ENCODE measurements at regions not wholly inside any gene's neighbourhood (a gene's known extent, or its start where the extent isn't known, plus 50 kb on each side); places are given as distances from the start of the nearest gene placed in this dataset.

GRCh38 chr4:79850626-79851025 lies 222.4 kb downstream of the ANTXR2 start:
- Histone ChIP-seq H4K20me1 (ENCODE audit: insufficient read depth) (no peaks in the 10 kb centered on the region), H3K4me2 (ENCODE audit: unreplicated experiment) (no peak overlapping the region), H3K9ac (no peak overlapping the region), H3K27me3 (replicated peaks; ENCODE audit: insufficient read depth) (no peaks in the 10 kb centered on the region), H3K79me2 (ENCODE audit: insufficient read depth) (no peaks in the 10 kb centered on the region), H3F3A (ENCODE audit: insufficient read depth) (0 out of 2 replicates have a peak, but pooled peaks cover 10% of the 10 kb centered on the region), H3K36me3 (ENCODE audit: low read depth) (no peaks in the 10 kb centered on the region), H3K27ac (no peak overlapping the region), H2AFZ (no peak overlapping the region), H3K9me2 (ENCODE audit: insufficient read depth) (no peaks in the 10 kb centered on the region), H3K9me3 (ENCODE audit: low read depth) (no peaks in the 10 kb centered on the region), H3K4me3 (no peak overlapping the region), H3K4me1 (ENCODE audit: insufficient read depth) (peaks cover 21% of the 10 kb centered on the region)
- in situ Hi-C loops (cut with MboI), result no loop called here
- TF ChIP-seq EZH2phosphoT487 (IDR thresholded peaks at IDR 0.05; ENCODE audit: insufficient read depth, low read depth) (no peak), EZH2 (IDR thresholded peaks at IDR 0.05; ENCODE audit: insufficient read depth, poor library complexity, severe bottlenecking) (no peak)
- no peak for DNase-seq
- WGBS, 2 experiments (ENCODE audit: low coverage in 1 of 2, low lambda C conversion rate in 2 of 2, missing lambda C conversion rate in 2 of 2), result 36 to 43% methylated on average over 3 of the region's 3 CpGs

GRCh38 chr4:79848329-79848728 lies 224.7 kb downstream of the ANTXR2 start:
- no peak overlapping the region for H3K4me2 ChIP-seq (ENCODE audit: unreplicated experiment)
- no peaks in the 10 kb centered on the region for H3K9me3 ChIP-seq (ENCODE audit: low read depth)
- H3K4me1 ChIP-seq (ENCODE audit: insufficient read depth), result 0 out of 2 replicates have a peak, but pooled peaks cover 7% of the 10 kb centered on the region
- no peak overlapping the region for H3K4me3 ChIP-seq
- no peaks in the 10 kb centered on the region for H3K27me3 ChIP-seq (replicated peaks; ENCODE audit: insufficient read depth)
- H3K9ac ChIP-seq, result no peak overlapping the region
- in situ Hi-C loops (cut with MboI), result no loop called here
- 57 to 80% methylated on average over 1 of the region's 1 CpG for WGBS, 2 experiments (ENCODE audit: low coverage in 1 of 2, low lambda C conversion rate in 2 of 2, missing lambda C conversion rate in 2 of 2)
- no peak overlapping the region for H2AFZ ChIP-seq
- H3K9me2 ChIP-seq (ENCODE audit: insufficient read depth), result no peaks in the 10 kb centered on the region
- no peak overlapping the region for H3K27ac ChIP-seq
- DNase-seq, result no peak
- H4K20me1 ChIP-seq (ENCODE audit: insufficient read depth), result no peaks in the 10 kb centered on the region
- no peaks in the 10 kb centered on the region for H3K79me2 ChIP-seq (ENCODE audit: insufficient read depth)
- no peaks in the 10 kb centered on the region for H3K36me3 ChIP-seq (ENCODE audit: low read depth)
- H3F3A ChIP-seq (ENCODE audit: insufficient read depth), result no peaks in the 10 kb centered on the region
- no peak for TF ChIP-seq EZH2 (IDR thresholded peaks at IDR 0.05; ENCODE audit: insufficient read depth, poor library complexity, severe bottlenecking)
- TF ChIP-seq EZH2phosphoT487 (IDR thresholded peaks at IDR 0.05; ENCODE audit: insufficient read depth, low read depth), result no peak

- Histone ChIP-seq H3K9me2 (ENCODE audit: insufficient read depth) (no peaks in the 10 kb centered on the region), H3K27ac (no peak overlapping the region), H3K4me1 (ENCODE audit: insufficient read depth) (0 out of 2 replicates have a peak, but pooled peaks cover 7% of the 10 kb centered on the region), H3K9ac (no peak overlapping the region), H3K9me3 (ENCODE audit: low read depth) (peaks cover 7% of the 10 kb centered on the region), H3K27me3 (replicated peaks; ENCODE audit: insufficient read depth) (no peaks in the 10 kb centered on the region), H2AFZ (no peak overlapping the region), H4K20me1 (ENCODE audit: insufficient read depth) (no peaks in the 10 kb centered on the region), H3K4me3 (no peak overlapping the region), H3K79me2 (ENCODE audit: insufficient read depth) (no peaks in the 10 kb centered on the region), H3K4me2 (ENCODE audit: unreplicated experiment) (no peak overlapping the region), H3K36me3 (ENCODE audit: low read depth) (no peaks in the 10 kb centered on the region), H3F3A (ENCODE audit: insufficient read depth) (no peaks in the 10 kb centered on the region)
- in situ Hi-C loops (cut with MboI), result no loop called here
- WGBS, 2 experiments (ENCODE audit: low coverage in 1 of 2, low lambda C conversion rate in 2 of 2, missing lambda C conversion rate in 2 of 2), result 24 to 34% methylated on average over 2 of the region's 2 CpGs
- DNase-seq, result no peak
- TF ChIP-seq EZH2 (IDR thresholded peaks at IDR 0.05; ENCODE audit: insufficient read depth, poor library complexity, severe bottlenecking) (no peak), EZH2phosphoT487 (IDR thresholded peaks at IDR 0.05; ENCODE audit: insufficient read depth, low read depth) (no peak)
These were observed 225.6 kb downstream of the ANTXR2 start for GRCh38 chr4:79847411-79847810.

GRCh38 chr4:79842162-79842561 lies 230.9 kb downstream of the ANTXR2 start:
- no peak for DNase-seq
- Histone ChIP-seq H3F3A (ENCODE audit: insufficient read depth) (no peaks in the 10 kb centered on the region), H3K9me3 (ENCODE audit: low read depth) (peaks cover 7% of the 10 kb centered on the region), H4K20me1 (ENCODE audit: insufficient read depth) (no peaks in the 10 kb centered on the region), H3K9me2 (ENCODE audit: insufficient read depth) (no peaks in the 10 kb centered on the region), H3K27ac (no peak overlapping the region), H3K36me3 (ENCODE audit: low read depth) (no peaks in the 10 kb centered on the region), H3K79me2 (ENCODE audit: insufficient read depth) (no peaks in the 10 kb centered on the region), H3K4me3 (no peak overlapping the region), H3K4me1 (ENCODE audit: insufficient read depth) (no peaks in the 10 kb centered on the region), H2AFZ (no peak overlapping the region), H3K4me2 (ENCODE audit: unreplicated experiment) (no peak overlapping the region), H3K27me3 (replicated peaks; ENCODE audit: insufficient read depth) (no peaks in the 10 kb centered on the region), H3K9ac (no peak overlapping the region)
- in situ Hi-C loops (cut with MboI), result no loop called here
- TF ChIP-seq EZH2phosphoT487 (IDR thresholded peaks at IDR 0.05; ENCODE audit: insufficient read depth, low read depth) (no peak), EZH2 (IDR thresholded peaks at IDR 0.05; ENCODE audit: insufficient read depth, poor library complexity, severe bottlenecking) (no peak)

GRCh38 chr4:79833857-79834256 lies 239.2 kb downstream of the ANTXR2 start:
- H3K27ac ChIP-seq, result no peak overlapping the region
- no peaks in the 10 kb centered on the region for H3K36me3 ChIP-seq (ENCODE audit: low read depth)
- in situ Hi-C loops (cut with MboI), result no loop called here
- H3K27me3 ChIP-seq (replicated peaks; ENCODE audit: insufficient read depth), result no peaks in the 10 kb centered on the region
- H3K9me2 ChIP-seq (ENCODE audit: insufficient read depth), result no peaks in the 10 kb centered on the region
- H3K79me2 ChIP-seq (ENCODE audit: insufficient read depth), result no peaks in the 10 kb centered on the region
- H3F3A ChIP-seq (ENCODE audit: insufficient read depth), result no peaks in the 10 kb centered on the region
- no peak overlapping the region for H2AFZ ChIP-seq
- no peaks in the 10 kb centered on the region; the same call in 1 of the 2 replicates for H3K4me1 ChIP-seq (ENCODE audit: insufficient read depth)
- DNase-seq, result no peak
- TF ChIP-seq EZH2phosphoT487 (IDR thresholded peaks at IDR 0.05; ENCODE audit: insufficient read depth, low read depth) (no peak), EZH2 (IDR thresholded peaks at IDR 0.05; ENCODE audit: insufficient read depth, poor library complexity, severe bottlenecking) (no peak)
- H3K4me3 ChIP-seq, result no peak overlapping the region
- H3K4me2 ChIP-seq (ENCODE audit: unreplicated experiment), result no peak overlapping the region
- 39 to 56% methylated on average over 1 of the region's 1 CpG for WGBS, 2 experiments (ENCODE audit: low coverage in 1 of 2, low lambda C conversion rate in 2 of 2, missing lambda C conversion rate in 2 of 2)
- no peaks in the 10 kb centered on the region for H4K20me1 ChIP-seq (ENCODE audit: insufficient read depth)
- H3K9ac ChIP-seq, result no peak overlapping the region
- no peaks in the 10 kb centered on the region for H3K9me3 ChIP-seq (ENCODE audit: low read depth)
